DOHH2 (cell line): ENCODE measurements at regions not wholly inside any gene's neighbourhood (a gene's known extent, or its start where the extent isn't known, plus 50 kb on each side); places are given as distances from the start of the nearest gene placed in this dataset.
A peak's percentile ranks its signal among the peaks of the same experiment; 100 is the strongest.

Source experiments
- H3F3A ChIP-seq: fragments of 200-600 bp; sonication (generic), shearing (Covaris generic); 2 replicates; pipeline ENCODE4 v1.6.0; 2016; ENCODE audit warnings: antibody characterized with exemption, mild to moderate bottlenecking; ENCODE audit not compliant: control insufficient read depth, insufficient read depth
- H3K27ac ChIP-seq: fragments of 200-600 bp; sonication (generic); 2 replicates; pipeline ENCODE4 v1.5.1; 2014; ENCODE audit warnings: low read depth, mild to moderate bottlenecking, low read length, moderate library complexity
- H3K27me3 ChIP-seq: fragments of 200-600 bp; sonication (generic); 2 replicates; pipeline ENCODE4 v1.6.1; 2014; ENCODE audit warnings: mild to moderate bottlenecking, low read length, mixed read lengths; ENCODE audit not compliant: control insufficient read depth
- H3K36me3 ChIP-seq: fragments of 200-600 bp; sonication (generic); 2 replicates; pipeline ENCODE4 v1.6.1; 2014; ENCODE audit warnings: mild to moderate bottlenecking, low read length, moderate library complexity, mixed read lengths; ENCODE audit not compliant: control insufficient read depth
- H3K4me1 ChIP-seq: fragments of 200-600 bp; sonication (generic); 2 replicates; pipeline ENCODE4 v1.6.1; 2014; ENCODE audit warnings: mild to moderate bottlenecking, low read length, mixed read lengths; ENCODE audit not compliant: control insufficient read depth
- H3K4me2 ChIP-seq: fragments of 200-600 bp; sonication (generic); 2 replicates; pipeline ENCODE4 v1.6.0; 2014; ENCODE audit warnings: mild to moderate bottlenecking, low read length, moderate library complexity
- H3K4me3 ChIP-seq: fragments of 200-600 bp; sonication (generic); 2 replicates; pipeline ENCODE4 v1.5.1; 2014; ENCODE audit warnings: mild to moderate bottlenecking, low read length, mixed read lengths
- H3K79me2 ChIP-seq: fragments of 200-600 bp; sonication (generic); 2 replicates; pipeline ENCODE4 v1.6.1; 2014; ENCODE audit warnings: mild to moderate bottlenecking, low read length, mixed read lengths; ENCODE audit not compliant: control insufficient read depth
- H3K9me2 ChIP-seq: fragments of 200-600 bp; sonication (generic); replicated peaks from 2 replicates; pipeline ENCODE4 v1.6.1; 2014; ENCODE audit warnings: mild to moderate bottlenecking, low read length, mixed read lengths; ENCODE audit not compliant: control insufficient read depth
- H3K9me3 ChIP-seq: fragments of 200-600 bp; sonication (generic); 2 replicates; pipeline ENCODE4 v1.6.1; 2014; ENCODE audit warnings: antibody characterized with exemption, low read length, mixed read lengths; ENCODE audit not compliant: control insufficient read depth, insufficient read depth
- H4K20me1 ChIP-seq: fragments of 200-600 bp; sonication (generic); 2 replicates; pipeline ENCODE4 v1.6.0; 2014; ENCODE audit warnings: low read depth, mild to moderate bottlenecking, antibody characterized with exemption, low read length, moderate library complexity; ENCODE audit not compliant: control insufficient read depth, insufficient read depth
- CTCF ChIP-seq: fragments of 200-600 bp; sonication (generic); IDR thresholded peaks from one replicate; pipeline ENCODE4 v1.5.1; 2014; ENCODE audit warnings: antibody characterized with exemption, mild to moderate bottlenecking, low read depth, low read length; ENCODE audit not compliant: poor library complexity, severe bottlenecking
- EZH2phosphoT487 ChIP-seq: fragments of 200-600 bp; sonication (generic); IDR thresholded peaks from 2 replicates; pipeline ENCODE4 v1.6.1; 2017; ENCODE audit warnings: borderline replicate concordance, mild to moderate bottlenecking, antibody characterized with exemption, low read length, moderate library complexity, mixed read lengths

- Histone ChIP-seq H3K4me2 (no peak overlapping the region), H3K79me2 (no peaks in the 10 kb centered on the region), H3K27me3 (no peaks in the 10 kb centered on the region), H3K9me3 (no peaks in the 10 kb centered on the region), H3K27ac (no peak overlapping the region), H3K36me3 (no peaks in the 10 kb centered on the region), H3K4me3 (no peak overlapping the region), H4K20me1 (no peaks in the 10 kb centered on the region), H3F3A (no peaks in the 10 kb centered on the region), H3K9me2 (no peaks in the 10 kb centered on the region), H3K4me1 (no peaks in the 10 kb centered on the region)
- TF ChIP-seq CTCF, result no peak
These were observed 333.3 kb downstream of the HACE1 start for GRCh38 chr6:104526376-104526775.

- Histone ChIP-seq H3K79me2 (no peaks in the 10 kb centered on the region), H3K27me3 (no peaks in the 10 kb centered on the region), H3K9me2 (no peaks in the 10 kb centered on the region), H3K36me3 (no peaks in the 10 kb centered on the region), H3K4me3 (peak overlapping the region; percentile 45), H3K4me2 (peak overlapping the region; percentile 47), H3K27ac (no peak overlapping the region), H4K20me1 (no peaks in the 10 kb centered on the region), H3K4me1 (no peaks in the 10 kb centered on the region), H3K9me3 (no peaks in the 10 kb centered on the region), H3F3A (no peaks in the 10 kb centered on the region)
- TF ChIP-seq CTCF (peak; percentile 90), EZH2phosphoT487 (no peak)
These were observed 333.9 kb downstream of the HACE1 start for GRCh38 chr6:104525677-104526322.

- Histone ChIP-seq H3F3A (no peaks in the 10 kb centered on the region), H3K4me3 (no peak overlapping the region), H3K27me3 (no peaks in the 10 kb centered on the region), H3K27ac (no peak overlapping the region), H4K20me1 (no peaks in the 10 kb centered on the region), H3K4me1 (no peaks in the 10 kb centered on the region), H3K9me3 (no peaks in the 10 kb centered on the region), H3K36me3 (no peaks in the 10 kb centered on the region), H3K79me2 (no peaks in the 10 kb centered on the region), H3K9me2 (no peaks in the 10 kb centered on the region), H3K4me2 (no peak overlapping the region)
- TF ChIP-seq CTCF (no peak), EZH2phosphoT487 (no peak)
These were observed 337.2 kb downstream of the HACE1 start for GRCh38 chr6:104522533-104522932.
